Activated naive CD4-positive, alpha-beta T cell treated with anti-CD3 and anti-CD28 coated beads, Interleukin-2, amount 50 U/mL, for 72 hours (primary cell): ENCODE measurements at regions not wholly inside any gene's neighbourhood (a gene's known extent, or its start where the extent isn't known, plus 50 kb on each side); places are given as distances from the start of the nearest gene placed in this dataset.

ENCODE experiments used
- ATAC-seq, 2 donors: fragments of 150-1000 bp; cut with Tn5 transposase; 2 replicates each; pipeline ENCODE4 v1.10.0; 2021; ENCODE audit warnings: mild to moderate bottlenecking in 2 of 2, moderate library complexity in 2 of 2
- DNase-seq, 2 donors: peaks; one replicate each; pipeline ENCODE4 v3.0.0; 2021 to 2022; ENCODE audit warnings: low spot score in 2 of 2
- H3K27ac Mint-ChIP-seq, 2 donors: one replicate each; pipeline ENCODE4 v1.8.0; 2022; ENCODE audit warnings: mild to moderate bottlenecking in 2 of 2, mixed read lengths in 2 of 2
- H3K36me3 Mint-ChIP-seq, 2 donors: one replicate each; pipeline ENCODE4 v1.8.0; 2022; ENCODE audit warnings: mixed read lengths in 2 of 2
- H3K9me3 Mint-ChIP-seq, 2 donors: one replicate each; pipeline ENCODE4 v1.8.0; 2022; ENCODE audit warnings: mixed read lengths in 2 of 2

GRCh38 chr20:51335329-51335841, 207.1 kb downstream of the NFATC2 start:
- Mint-ChIP-seq H3K27ac (no peak overlapping the region), H3K9me3 (no peaks in the 10 kb centered on the region), H3K36me3 (no peaks in the 10 kb centered on the region)
- DNase-seq (peak in 1 of 2 donors; percentile 7), ATAC-seq (peak; percentile 64 to 90)

DNA sequence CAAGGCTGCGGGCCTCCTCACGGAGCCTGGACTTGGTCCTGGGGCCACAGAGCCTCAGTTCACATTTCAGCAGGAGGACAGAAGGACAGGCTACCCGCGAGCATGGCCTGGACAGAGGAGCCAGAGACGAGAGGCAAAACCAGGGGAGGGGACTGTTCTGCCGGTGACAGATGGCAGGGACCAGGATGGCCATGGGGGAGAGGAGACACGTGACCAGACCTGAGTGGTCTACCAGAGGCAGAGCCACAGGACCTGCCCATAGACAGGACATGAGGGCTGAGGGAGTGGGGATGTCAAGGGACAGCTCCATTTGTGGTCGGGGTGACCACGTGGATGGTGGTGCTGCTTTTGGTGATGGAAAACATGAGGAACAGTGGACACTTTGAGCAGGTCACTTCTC, 207.9 kb downstream of the NFATC2 start:
- DNase-seq = no peak
- ATAC-seq = no peak
- Mint-ChIP-seq H3K27ac (no peak overlapping the region), H3K36me3 (no peaks in the 10 kb centered on the region), H3K9me3 (no peaks in the 10 kb centered on the region)

GRCh38 chr20:51333971-51334370, 208.5 kb downstream of the NFATC2 start:
- no peak overlapping the region for H3K27ac Mint-ChIP-seq

GRCh38 chr20:51333446-51333845, 209.1 kb downstream of the NFATC2 start:
- no peak for ATAC-seq
- DNase-seq = no peak
- Mint-ChIP-seq H3K36me3 (no peaks in the 10 kb centered on the region), H3K9me3 (no peaks in the 10 kb centered on the region), H3K27ac (no peak overlapping the region)

More at GRCh38 chr20:51333971-51334370, 208.5 kb downstream of the NFATC2 start:
- no peak for ATAC-seq
- Mint-ChIP-seq H3K9me3 (no peaks in the 10 kb centered on the region), H3K36me3 (no peaks in the 10 kb centered on the region)
- no peak for DNase-seq

DNA sequence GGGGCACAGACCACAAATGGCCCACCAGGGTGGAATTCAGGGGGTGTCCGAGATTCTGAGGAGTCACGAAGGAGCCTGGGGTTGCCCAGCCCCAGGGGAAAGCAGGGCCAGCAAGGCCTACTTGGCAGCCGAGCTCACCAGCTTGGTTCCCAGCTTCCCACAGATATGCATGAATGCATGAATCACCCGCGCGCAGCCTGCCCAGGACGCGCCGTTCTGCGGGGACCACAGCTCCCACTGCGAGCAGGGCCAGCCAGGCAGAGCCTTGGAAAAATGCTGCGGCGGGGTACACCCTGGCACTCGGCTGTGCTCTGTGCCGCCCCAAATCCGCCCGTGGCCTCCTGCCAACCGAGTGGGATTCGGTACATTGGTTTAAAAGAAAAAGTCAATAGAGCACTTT, 211.0 kb downstream of the NFATC2 start:
- no peaks in the 10 kb centered on the region for H3K36me3 Mint-ChIP-seq
- DNase-seq (no peak), ATAC-seq (no peak)
- H3K9me3 Mint-ChIP-seq = no peaks in the 10 kb centered on the region
- no peak overlapping the region for H3K27ac Mint-ChIP-seq

DNA sequence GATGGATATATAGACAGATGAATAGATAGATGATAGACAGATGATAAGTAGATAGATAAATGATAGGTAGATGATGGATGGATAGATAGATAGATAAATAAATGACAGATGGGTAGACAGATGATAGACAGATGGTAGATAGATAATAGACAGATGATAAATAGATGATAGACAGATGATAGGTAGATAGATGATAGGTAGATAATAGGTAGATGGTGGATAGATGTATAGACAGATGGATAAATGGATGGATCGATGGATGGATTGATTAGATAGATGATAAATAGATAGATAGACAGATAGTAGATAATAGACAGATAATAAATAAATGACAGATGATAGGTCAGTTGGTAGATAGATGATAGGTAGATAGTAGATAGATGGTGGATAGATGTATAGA, 212.7 kb downstream of the NFATC2 start:
- no peaks in the 10 kb centered on the region for H3K36me3 Mint-ChIP-seq
- no peak overlapping the region for H3K27ac Mint-ChIP-seq
- no peaks in the 10 kb centered on the region for H3K9me3 Mint-ChIP-seq
- no peak for ATAC-seq
- no peak for DNase-seq

DNA sequence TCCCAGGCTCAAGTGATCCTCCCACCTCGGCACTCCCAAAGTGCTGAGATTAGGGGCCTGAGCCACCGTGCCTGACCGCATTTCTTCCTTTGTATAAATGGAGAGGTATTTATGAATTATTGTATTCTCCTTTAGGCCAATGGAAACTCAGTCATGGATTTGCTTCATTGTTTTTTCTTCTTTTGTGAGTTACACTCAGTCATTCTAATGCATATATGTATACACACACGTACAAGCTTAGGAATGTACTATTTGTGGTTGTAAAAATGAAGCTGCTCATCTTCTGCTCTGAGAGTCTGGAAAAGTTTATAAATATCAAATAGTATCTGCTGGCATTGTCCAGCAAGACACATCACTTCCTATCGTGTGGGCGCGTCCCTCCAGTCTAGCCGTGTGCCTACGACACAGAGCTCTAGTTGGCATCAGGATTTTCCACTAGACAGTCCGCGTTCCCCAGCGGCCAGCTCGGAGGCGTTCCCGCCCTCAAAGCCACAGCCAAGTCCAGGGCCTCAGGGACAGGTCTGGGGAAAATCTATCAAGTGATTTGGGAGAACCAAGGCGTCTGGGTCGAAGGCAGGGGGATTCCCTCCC, 215.2 kb downstream of the NFATC2 start:
- H3K9me3 Mint-ChIP-seq = no peaks in the 10 kb centered on the region
- H3K36me3 Mint-ChIP-seq = no peaks in the 10 kb centered on the region
- DNase-seq = no peak
- ATAC-seq = no peak
- H3K27ac Mint-ChIP-seq = no peak overlapping the region

DNA sequence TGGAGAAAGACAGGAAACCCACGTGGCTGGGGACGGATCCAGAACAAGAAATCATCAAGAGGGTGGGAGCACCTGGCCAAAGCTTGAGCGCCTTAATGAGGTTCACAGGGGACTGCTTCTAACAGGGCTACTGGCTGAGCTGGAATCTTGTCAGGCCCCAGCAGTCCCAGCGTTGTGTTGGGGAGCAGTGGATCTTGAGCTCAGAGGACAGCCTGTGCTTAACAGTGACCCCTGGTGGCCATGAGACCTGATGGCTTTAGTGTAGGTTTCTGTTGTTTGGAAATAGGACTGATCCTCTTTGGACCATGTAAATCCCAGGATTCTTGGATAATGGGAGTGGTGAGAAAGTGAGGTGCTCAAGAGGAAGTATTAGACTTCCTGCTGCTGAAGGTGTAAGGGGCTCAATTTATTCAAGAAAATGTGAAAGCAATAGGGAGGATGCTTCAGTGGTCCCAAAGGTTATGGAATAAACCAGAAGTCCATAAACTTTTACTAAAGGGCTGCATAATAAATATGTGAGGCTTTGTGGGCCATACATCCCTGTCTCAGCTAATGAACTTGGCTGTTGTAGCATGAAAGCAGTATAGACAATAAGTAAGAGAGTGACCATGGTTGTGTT, 216.2 kb downstream of the NFATC2 start:
- no peaks in the 10 kb centered on the region for H3K9me3 Mint-ChIP-seq
- H3K36me3 Mint-ChIP-seq = no peaks in the 10 kb centered on the region
- H3K27ac Mint-ChIP-seq = no peak overlapping the region
- peak; percentile 40 for ATAC-seq
- DNase-seq = peak in 1 of 2 donors; percentile 67

GRCh38 chr20:51322164-51322707, 220.3 kb downstream of the NFATC2 start:
- Mint-ChIP-seq H3K36me3 (no peaks in the 10 kb centered on the region), H3K27ac (no peak overlapping the region)
- ATAC-seq = no peak

GRCh38 chr20:51321343-51322163, 221.0 kb downstream of the NFATC2 start:
- Mint-ChIP-seq H3K9me3 (no peaks in the 10 kb centered on the region), H3K36me3 (no peaks in the 10 kb centered on the region), H3K27ac (no peak overlapping the region)
- DNase-seq = no peak
- no peak for ATAC-seq

More at GRCh38 chr20:51322164-51322707, 220.3 kb downstream of the NFATC2 start:
- no peaks in the 10 kb centered on the region for H3K9me3 Mint-ChIP-seq
- DNase-seq = no peak

DNA sequence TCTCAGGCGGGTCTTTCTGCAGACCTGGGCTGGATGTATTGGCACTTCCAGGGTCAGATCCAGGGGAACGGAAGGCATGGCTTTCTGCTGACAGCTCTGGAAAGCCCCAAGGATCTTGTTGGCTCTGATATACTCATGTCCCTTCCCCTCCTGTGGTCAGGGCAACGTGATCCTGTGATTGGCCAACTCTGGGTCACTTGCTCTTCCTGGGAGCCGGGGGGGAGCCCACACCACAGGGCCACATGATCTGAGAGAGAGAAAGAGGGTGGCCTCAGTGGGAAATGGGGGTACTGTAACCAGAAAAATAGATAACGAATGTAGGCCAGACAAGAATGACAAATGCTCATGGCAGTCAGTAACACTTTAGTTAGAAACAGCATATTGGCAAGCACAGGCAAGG, 223.0 kb downstream of the NFATC2 start:
- DNase-seq (no peak), ATAC-seq (no peak)
- Mint-ChIP-seq H3K27ac (no peak overlapping the region), H3K9me3 (peaks cover 4 to 5% of the 10 kb centered on the region in 2 donors), H3K36me3 (no peaks in the 10 kb centered on the region)

DNA sequence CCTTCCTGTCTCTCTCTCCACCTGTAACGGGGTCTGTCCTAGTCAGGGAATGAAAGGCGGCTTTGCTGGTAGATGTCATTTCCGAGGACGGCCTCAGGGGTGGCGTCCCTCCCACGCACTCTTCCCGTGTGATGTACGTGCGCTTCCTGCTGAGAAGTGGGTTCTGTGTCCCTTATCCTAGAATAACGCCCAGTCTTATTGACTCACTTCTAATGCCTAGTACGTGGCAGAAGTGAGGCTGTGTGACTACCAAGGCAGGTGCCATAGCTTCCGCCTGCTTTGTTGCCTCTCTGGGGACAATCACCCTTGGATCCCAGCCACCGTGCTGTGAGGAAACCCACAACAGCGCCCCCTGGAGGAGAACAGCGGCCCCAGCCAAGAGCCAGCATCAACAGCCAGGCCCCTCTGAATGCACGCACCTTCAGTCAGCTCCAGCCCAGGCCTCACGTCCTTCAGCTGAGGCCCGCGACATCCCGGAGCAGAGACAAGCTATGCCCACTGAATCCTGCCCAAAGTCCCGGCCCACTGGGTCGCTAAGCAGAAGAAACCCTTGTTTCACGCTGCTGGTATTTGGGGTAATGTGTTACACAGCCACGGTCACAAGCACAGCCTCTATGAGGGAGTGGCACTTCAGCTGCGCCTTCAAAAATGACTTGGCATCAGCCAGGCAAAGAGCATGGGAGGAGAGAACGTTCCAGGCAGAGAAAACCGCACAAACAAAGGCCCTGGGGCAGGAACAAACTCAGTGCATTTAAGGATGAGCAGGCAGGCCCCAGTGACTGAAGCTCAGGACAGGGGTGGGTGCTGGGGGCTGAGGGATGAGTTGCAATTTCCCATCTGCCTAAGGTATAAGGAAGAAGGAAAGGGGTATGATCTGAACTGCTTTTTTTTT, 224.2 kb downstream of the NFATC2 start:
- DNase-seq (peak in 1 of 2 donors; percentile 76), ATAC-seq (peak; percentile 75 to 76)
- Mint-ChIP-seq H3K36me3 (no peaks in the 10 kb centered on the region), H3K9me3 (peaks cover 4 to 5% of the 10 kb centered on the region in 2 donors), H3K27ac (peak overlapping the region in 1 of 2 donors; percentile 36)

GRCh38 chr20:51315390-51315789, 227.1 kb downstream of the NFATC2 start:
- no peaks in the 10 kb centered on the region for H3K36me3 Mint-ChIP-seq
- H3K9me3 Mint-ChIP-seq = peaks cover 4 to 5% of the 10 kb centered on the region in 2 donors
- H3K27ac Mint-ChIP-seq = no peak overlapping the region
- ATAC-seq (no peak), DNase-seq (no peak)

GRCh38 chr20:51313358-51313827, 229.1 kb downstream of the NFATC2 start:
- peaks cover 4 to 5% of the 10 kb centered on the region in 2 donors for H3K9me3 Mint-ChIP-seq

GRCh38 chr20:51312480-51312783, 230.1 kb downstream of the NFATC2 start:
- Mint-ChIP-seq H3K27ac (no peak overlapping the region), H3K36me3 (no peaks in the 10 kb centered on the region), H3K9me3 (peaks cover 4 to 5% of the 10 kb centered on the region in 2 donors)
- DNase-seq (no peak), ATAC-seq (no peak)

More at GRCh38 chr20:51313358-51313827, 229.1 kb downstream of the NFATC2 start:
- ATAC-seq (no peak), DNase-seq (no peak)
- Mint-ChIP-seq H3K27ac (no peak overlapping the region), H3K36me3 (no peaks in the 10 kb centered on the region)
